PC-9 (cell line): ENCODE measurements at regions not wholly inside any gene's neighbourhood (a gene's known extent, or its start where the extent isn't known, plus 50 kb on each side); places are given as distances from the start of the nearest gene placed in this dataset.

Source experiments
- EZH2 ChIP-seq: fragments of 200-600 bp; sonication (generic); IDR thresholded peaks from 2 replicates; pipeline ENCODE4 v1.8.0; 2017; ENCODE audit warnings: antibody characterized with exemption, low read depth
- TF ChIP-seq, protein P1 (sequence below): fragments of 200-600 bp; sonication (generic); conservative IDR thresholded peaks from 2 replicates; pipeline ENCODE4 v1.6.1; 2017; ENCODE audit warnings: mixed run types, antibody characterized with exemption, mild to moderate bottlenecking, moderate library complexity

DNA sequence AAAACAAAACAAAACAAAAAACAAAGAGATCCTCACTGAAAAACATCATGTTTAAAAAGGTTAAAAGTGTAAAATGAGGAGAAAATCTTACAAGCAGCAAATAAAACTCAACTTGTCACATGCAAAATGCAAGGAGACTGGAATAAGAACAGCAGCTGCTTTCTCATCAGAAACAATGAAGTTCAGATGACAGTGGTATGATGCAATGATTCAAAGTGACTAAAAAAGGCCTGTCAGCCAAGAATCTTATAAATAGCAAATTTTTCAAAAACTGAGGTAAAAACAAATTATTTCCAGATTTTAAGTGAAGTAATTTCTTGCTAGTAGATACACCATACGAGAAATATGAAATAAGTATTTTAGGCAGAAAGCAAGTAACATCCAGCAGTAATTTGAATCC is 68.6 kb upstream of the EPHA3 start:
- TF ChIP-seq, protein P1, sequence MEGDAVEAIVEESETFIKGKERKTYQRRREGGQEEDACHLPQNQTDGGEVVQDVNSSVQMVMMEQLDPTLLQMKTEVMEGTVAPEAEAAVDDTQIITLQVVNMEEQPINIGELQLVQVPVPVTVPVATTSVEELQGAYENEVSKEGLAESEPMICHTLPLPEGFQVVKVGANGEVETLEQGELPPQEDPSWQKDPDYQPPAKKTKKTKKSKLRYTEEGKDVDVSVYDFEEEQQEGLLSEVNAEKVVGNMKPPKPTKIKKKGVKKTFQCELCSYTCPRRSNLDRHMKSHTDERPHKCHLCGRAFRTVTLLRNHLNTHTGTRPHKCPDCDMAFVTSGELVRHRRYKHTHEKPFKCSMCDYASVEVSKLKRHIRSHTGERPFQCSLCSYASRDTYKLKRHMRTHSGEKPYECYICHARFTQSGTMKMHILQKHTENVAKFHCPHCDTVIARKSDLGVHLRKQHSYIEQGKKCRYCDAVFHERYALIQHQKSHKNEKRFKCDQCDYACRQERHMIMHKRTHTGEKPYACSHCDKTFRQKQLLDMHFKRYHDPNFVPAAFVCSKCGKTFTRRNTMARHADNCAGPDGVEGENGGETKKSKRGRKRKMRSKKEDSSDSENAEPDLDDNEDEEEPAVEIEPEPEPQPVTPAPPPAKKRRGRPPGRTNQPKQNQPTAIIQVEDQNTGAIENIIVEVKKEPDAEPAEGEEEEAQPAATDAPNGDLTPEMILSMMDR = no peak
- TF ChIP-seq EZH2 = no peak
